Coronary artery (tissue), 2 donors: ENCODE measurements at regions not wholly inside any gene's neighbourhood (a gene's known extent, or its start where the extent isn't known, plus 50 kb on each side); places are given as distances from the start of the nearest gene placed in this dataset.

Experiments
- DNase-seq: peaks from one replicate; pipeline ENCODE4 v3.0.0-alpha.2; 2017; ENCODE audit warnings: low spot score
- H3K27ac ChIP-seq, 2 donors: fragments of 200-600 bp; sonication (generic); one replicate each; pipeline ENCODE4 v1.5.1; 2016 to 2019
- H3K4me3 ChIP-seq: fragments of 200-600 bp; sonication (generic); 2 replicates; pipeline ENCODE4 v1.5.1; 2016; ENCODE audit warnings: mild to moderate bottlenecking, moderate library complexity
- CTCF ChIP-seq: fragments of 200-600 bp; sonication (generic); IDR thresholded peaks from one replicate; pipeline ENCODE4 v1.5.1; 2019; ENCODE audit warnings: antibody characterized with exemption

DNA sequence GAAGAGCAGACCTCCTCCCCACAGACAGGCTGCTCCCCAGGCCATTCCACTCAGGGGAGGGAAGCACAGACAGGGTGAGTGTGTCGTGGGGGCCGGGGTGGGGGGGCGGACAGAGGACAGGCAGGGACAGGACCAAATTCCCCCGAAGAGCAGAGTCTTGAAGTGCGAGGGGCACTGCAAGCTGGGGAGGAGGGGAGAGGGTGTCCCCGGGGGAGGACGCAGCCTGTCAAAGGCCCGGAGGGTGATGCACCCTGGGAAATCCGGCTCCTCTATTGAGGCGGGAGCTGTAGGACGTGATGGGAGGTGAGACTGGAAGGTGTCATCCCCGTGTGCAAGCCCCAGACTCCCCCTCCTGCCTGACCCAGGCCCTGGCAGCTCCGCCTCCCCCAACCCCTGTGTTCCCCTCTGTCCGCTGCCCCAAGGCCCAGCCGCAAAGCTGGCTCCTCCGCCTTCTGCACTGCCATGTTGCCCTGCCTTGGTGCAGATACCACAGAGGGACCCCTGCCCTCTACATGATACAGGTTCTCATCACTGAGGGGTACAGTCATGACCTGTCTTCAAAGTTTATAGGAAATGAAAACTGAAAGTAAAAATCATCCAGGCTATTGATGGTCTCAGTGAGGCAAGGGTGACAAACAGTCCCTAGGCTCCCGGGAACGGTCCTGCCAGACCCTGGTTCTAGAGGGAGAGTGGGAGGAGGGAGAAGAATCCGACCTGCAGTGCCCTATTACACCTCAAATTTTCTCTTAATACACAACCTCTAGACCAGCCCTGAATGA is 76.3 kb upstream of the IQSEC1 start:
- peak; percentile 65 for DNase-seq
- peak overlapping the region; percentile 3 for H3K4me3 ChIP-seq
- no peak overlapping the region for H3K27ac ChIP-seq

DNA sequence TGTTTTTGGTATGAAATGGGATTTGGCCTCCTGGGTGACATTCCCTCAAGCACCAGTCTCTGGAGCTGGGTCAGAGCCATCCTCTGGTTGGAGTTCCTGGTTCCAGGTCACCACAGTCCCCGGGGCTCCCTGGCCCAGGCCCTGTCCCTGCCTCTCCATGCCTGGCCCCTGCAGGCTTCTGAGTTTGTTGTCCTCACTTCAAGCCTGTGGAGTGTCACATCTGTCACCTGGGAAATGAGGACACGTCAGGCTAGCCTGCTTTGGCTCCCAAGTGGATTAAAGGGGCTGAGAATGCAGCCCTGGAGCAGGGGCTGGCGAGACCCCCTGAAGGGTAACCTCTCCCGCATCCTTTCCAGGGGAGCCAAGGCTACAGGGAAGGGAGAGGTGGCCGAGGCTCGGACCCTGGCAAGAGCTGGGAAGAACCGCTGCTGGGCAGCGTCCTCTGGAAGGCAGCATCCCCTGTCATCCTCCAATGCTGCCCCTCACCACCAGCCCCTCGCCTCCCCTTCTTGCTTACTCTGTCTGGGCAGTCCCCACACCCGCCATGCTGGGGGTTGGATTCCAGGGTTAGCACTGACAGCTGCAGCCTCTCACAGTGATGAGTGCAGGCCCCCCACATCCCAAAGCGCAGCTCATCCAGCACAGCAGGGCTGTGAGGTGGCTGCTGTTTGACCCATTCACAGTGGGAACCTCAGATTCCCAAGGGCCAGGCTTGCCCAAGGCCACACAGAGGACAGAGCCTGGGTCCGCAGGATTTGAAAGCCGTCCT is 75.5 kb upstream of the IQSEC1 start:
- no peak for TF ChIP-seq CTCF
- Histone ChIP-seq H3K27ac (no peak overlapping the region), H3K4me3 (no peak overlapping the region)
- DNase-seq = peak; percentile 58

More for the DNA sequence above, 76.3 kb upstream of the IQSEC1 start:
- TF ChIP-seq CTCF = no peak

GRCh38 chr3:13148126-13148525 is 74.9 kb upstream of the IQSEC1 start:
- H3K4me3 ChIP-seq = no peak overlapping the region
- no peak overlapping the region for H3K27ac ChIP-seq
- TF ChIP-seq CTCF = no peak
- peak; percentile 9 for DNase-seq

DNA sequence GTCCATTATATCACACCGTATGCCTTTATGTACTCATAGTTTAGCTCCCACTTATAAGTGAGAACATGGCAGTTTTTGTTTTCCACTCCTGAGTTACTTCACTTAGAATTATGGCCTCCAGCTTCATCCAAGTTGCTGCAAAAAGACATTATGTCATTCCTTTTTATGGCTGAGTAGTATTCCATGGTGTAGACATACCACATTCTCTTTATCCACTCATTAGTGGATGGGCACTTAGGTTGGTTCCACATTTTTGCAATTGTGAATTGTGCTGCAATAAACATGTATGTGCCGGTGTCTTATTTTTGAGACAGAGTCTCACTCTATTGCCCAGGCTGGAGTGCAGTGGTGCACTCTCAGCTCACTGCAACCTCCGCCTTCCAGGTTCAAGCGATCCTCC is 74.1 kb upstream of the IQSEC1 start:
- no peak overlapping the region for H3K4me3 ChIP-seq
- no peak for DNase-seq
- H3K27ac ChIP-seq = no peak overlapping the region
- TF ChIP-seq CTCF = no peak

- no peak for TF ChIP-seq CTCF
- Histone ChIP-seq H3K27ac (no peak overlapping the region), H3K4me3 (no peak overlapping the region)
- peak; percentile 55 for DNase-seq
Observed at GRCh38 chr3:13146643-13147143, 73.5 kb upstream of the IQSEC1 start.

DNA sequence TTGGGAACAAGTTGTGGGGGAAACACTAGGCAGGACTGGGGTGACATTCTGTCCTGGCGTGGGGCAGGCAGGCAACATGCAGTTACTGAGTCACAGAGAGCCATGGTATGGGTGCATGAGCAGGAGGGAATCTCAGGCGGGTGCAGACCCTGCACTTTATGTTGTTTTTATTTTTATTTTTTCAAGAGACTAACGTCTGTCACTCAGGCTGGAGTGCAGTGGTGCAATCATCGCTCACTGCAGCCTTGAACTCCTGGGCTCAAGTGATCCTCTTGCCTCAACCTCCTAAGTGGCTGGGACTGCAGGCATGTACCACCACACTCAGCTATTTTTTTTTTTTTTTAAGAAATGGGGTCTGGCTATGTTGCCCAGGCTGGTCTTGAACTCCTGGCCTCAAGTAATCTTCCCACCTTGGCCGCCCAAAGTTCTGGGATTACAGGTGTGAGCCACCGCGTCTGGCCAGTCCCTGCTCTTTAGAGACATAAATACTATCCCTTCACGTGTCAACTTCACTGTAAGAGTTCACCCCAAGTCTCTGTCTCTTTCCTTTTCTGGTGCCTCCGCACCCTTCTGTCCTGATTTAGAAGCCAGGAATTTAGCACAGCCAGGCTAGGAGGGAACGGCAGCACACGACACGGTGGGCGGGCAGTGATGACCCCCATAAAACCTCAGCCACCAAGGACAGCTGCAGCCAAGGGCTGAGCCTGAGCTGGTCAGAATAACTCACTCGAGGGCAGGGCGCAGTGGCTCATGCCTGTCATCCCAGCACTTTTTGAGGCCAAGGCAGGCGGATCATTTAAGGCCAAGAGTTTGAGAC is 72.8 kb upstream of the IQSEC1 start:
- TF ChIP-seq CTCF = no peak
- Histone ChIP-seq H3K27ac (no peak overlapping the region), H3K4me3 (no peak overlapping the region)
- DNase-seq = peak; percentile 65
